Hepatocyte (in vitro differentiated cells): ENCODE measurements at regions not wholly inside any gene's neighbourhood (a gene's known extent, or its start where the extent isn't known, plus 50 kb on each side); places are given as distances from the start of the nearest gene placed in this dataset.

Experiments
- DNase-seq: peaks from one replicate; pipeline ENCODE4 v3.0.0-alpha.2; 2016; ENCODE audit warnings: low spot score
- H2AFZ ChIP-seq: fragments of 200-600 bp; sonication (generic); 2 replicates; pipeline ENCODE4 v1.6.0; 2016; ENCODE audit warnings: antibody characterized with exemption, mild to moderate bottlenecking
- H3K27ac ChIP-seq: fragments of 200-600 bp; sonication (generic); 2 replicates; pipeline ENCODE4 v1.5.1; 2016; ENCODE audit warnings: mild to moderate bottlenecking
- H3K27me3 ChIP-seq: fragments of 200-600 bp; sonication (generic); 2 replicates; pipeline ENCODE4 v1.6.1; 2016
- H3K36me3 ChIP-seq: fragments of 200-600 bp; sonication (generic); replicated peaks from 2 replicates; pipeline ENCODE4 v1.5.1; 2016; ENCODE audit warnings: low read depth; ENCODE audit not compliant: insufficient read depth
- H3K4me1 ChIP-seq: fragments of 200-600 bp; sonication (generic); 2 replicates; pipeline ENCODE4 v1.5.1; 2016; ENCODE audit warnings: mild to moderate bottlenecking, moderate library complexity; ENCODE audit not compliant: insufficient read depth
- H3K4me2 ChIP-seq: fragments of 200-600 bp; sonication (generic); 2 replicates; pipeline ENCODE4 v1.6.0; 2016
- H3K4me3 ChIP-seq: fragments of 200-600 bp; sonication (generic); 2 replicates; pipeline ENCODE4 v1.5.1; 2016; ENCODE audit warnings: mild to moderate bottlenecking
- H3K79me2 ChIP-seq: fragments of 200-600 bp; sonication (generic); 2 replicates; pipeline ENCODE4 v1.6.0; 2017; ENCODE audit warnings: mild to moderate bottlenecking
- H3K9me2 ChIP-seq: fragments of 200-600 bp; sonication (generic); replicated peaks from 2 replicates; pipeline ENCODE4 v1.6.0; 2017; ENCODE audit warnings: mild to moderate bottlenecking; ENCODE audit not compliant: insufficient read depth
- H3K9me3 ChIP-seq: fragments of 200-600 bp; sonication (generic); 2 replicates; pipeline ENCODE4 v1.5.1; 2016; ENCODE audit warnings: low read depth, mild to moderate bottlenecking
- H4K20me1 ChIP-seq: fragments of 200-600 bp; sonication (generic); 2 replicates; pipeline ENCODE4 v1.6.0; 2016; ENCODE audit warnings: mild to moderate bottlenecking; ENCODE audit not compliant: insufficient read depth, poor library complexity, severe bottlenecking
- CTCF ChIP-seq: fragments of 200-600 bp; sonication (generic); IDR thresholded peaks from 2 replicates; pipeline ENCODE4 v1.5.1; 2016; ENCODE audit warnings: antibody characterized with exemption, mild to moderate bottlenecking; ENCODE audit not compliant: poor library complexity
- EZH2 ChIP-seq: fragments of 200-600 bp; sonication (generic); IDR thresholded peaks from 2 replicates; pipeline ENCODE4 v1.6.1; 2016; ENCODE audit warnings: antibody characterized with exemption, mild to moderate bottlenecking, borderline replicate concordance
- EZH2phosphoT487 ChIP-seq: fragments of 200-600 bp; sonication (generic); IDR thresholded peaks from one replicate; pipeline ENCODE4 v1.6.1; 2018; ENCODE audit warnings: antibody characterized with exemption, mild to moderate bottlenecking, low read depth, moderate library complexity; ENCODE audit not compliant: unreplicated experiment, severe bottlenecking
- WGBS: methylation state at CpG from one replicate; pipeline ENCODE4 v1.1.6; 2016; ENCODE audit warnings: low lambda C conversion rate; ENCODE audit errors: missing lambda C conversion rate; 5-methylcytosine and 5-hydroxymethylcytosine counted together

GRCh38 chr11:116357784-116358544, 414.8 kb downstream of the BUD13 start:
- Histone ChIP-seq H3K79me2 (no peaks in the 10 kb centered on the region), H3K27ac (no peak overlapping the region), H2AFZ (no peak overlapping the region), H3K4me2 (no peak overlapping the region), H3K27me3 (peaks cover 20% of the 10 kb centered on the region), H3K9me2 (no peaks in the 10 kb centered on the region), H3K9me3 (no peaks in the 10 kb centered on the region), H4K20me1 (no peaks in the 10 kb centered on the region), H3K4me1 (no peaks in the 10 kb centered on the region), H3K4me3 (no peak overlapping the region), H3K36me3 (no peaks in the 10 kb centered on the region)
- DNase-seq: peak; percentile 72
- WGBS: 47% methylated on average over 37 of the region's 37 CpGs
- TF ChIP-seq EZH2phosphoT487 (no peak), CTCF (peak; percentile 56)

DNA sequence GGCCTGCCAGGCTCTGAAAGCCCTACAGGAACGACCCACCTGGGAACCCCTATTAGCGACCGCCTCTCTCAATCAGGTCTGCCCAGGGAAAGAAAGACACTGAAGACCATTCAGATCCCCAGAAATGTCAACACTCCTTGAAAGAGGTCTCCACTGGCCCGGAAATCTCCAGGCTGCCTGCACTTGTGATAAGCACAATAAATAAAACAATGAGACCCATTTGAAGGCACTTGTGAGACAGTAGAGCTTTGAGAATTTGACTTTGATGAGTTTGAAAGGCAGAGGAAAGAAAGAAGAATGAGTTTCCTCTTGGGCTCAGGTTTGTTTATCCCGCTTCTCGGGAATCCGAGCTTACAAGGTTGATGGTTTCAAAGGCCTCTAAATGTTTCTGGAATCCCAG, 416.3 kb downstream of the BUD13 start:
- no peaks in the 10 kb centered on the region for H3K9me2 ChIP-seq
- peaks cover 11% of the 10 kb centered on the region for H3K27me3 ChIP-seq
- H2AFZ ChIP-seq: no peak overlapping the region
- DNase-seq: no peak
- no peak overlapping the region for H3K4me3 ChIP-seq
- H3K4me1 ChIP-seq: no peaks in the 10 kb centered on the region
- no peaks in the 10 kb centered on the region for H3K9me3 ChIP-seq
- H3K4me2 ChIP-seq: no peak overlapping the region
- 59% methylated on average over 7 of the region's 7 CpGs for WGBS
- TF ChIP-seq EZH2 (no peak), EZH2phosphoT487 (no peak), CTCF (no peak)
- no peaks in the 10 kb centered on the region for H4K20me1 ChIP-seq
- no peaks in the 10 kb centered on the region for H3K36me3 ChIP-seq
- H3K79me2 ChIP-seq: no peaks in the 10 kb centered on the region
- no peak overlapping the region for H3K27ac ChIP-seq

DNA sequence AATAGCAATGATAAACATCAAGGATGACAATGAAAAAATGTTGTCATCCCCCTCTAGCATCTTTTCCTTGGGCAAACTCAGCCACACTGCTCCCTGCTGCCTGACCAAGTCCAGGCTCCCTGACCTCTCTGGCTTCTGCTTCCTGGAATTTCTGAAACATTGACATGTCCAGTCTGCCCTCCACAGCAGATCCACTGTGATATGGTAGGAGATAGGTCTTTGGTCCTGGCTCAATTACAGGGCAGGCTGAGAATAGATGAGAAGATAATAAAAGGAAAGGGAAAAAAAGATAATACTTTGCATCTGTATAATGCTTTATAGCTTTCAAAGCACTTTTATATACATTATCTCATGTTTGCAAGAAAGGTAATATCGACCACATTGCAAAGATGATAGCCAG, 417.7 kb downstream of the BUD13 start:
- H3K4me3 ChIP-seq: no peak overlapping the region
- no peak for DNase-seq
- H3K36me3 ChIP-seq: no peaks in the 10 kb centered on the region
- H3K79me2 ChIP-seq: no peaks in the 10 kb centered on the region
- H3K9me2 ChIP-seq: no peaks in the 10 kb centered on the region
- WGBS: 68% methylated on average over 1 of the region's 1 CpG
- no peaks in the 10 kb centered on the region for H4K20me1 ChIP-seq
- no peak overlapping the region for H3K27ac ChIP-seq
- H3K27me3 ChIP-seq: peaks cover 7% of the 10 kb centered on the region
- no peak overlapping the region for H2AFZ ChIP-seq
- TF ChIP-seq CTCF (no peak), EZH2phosphoT487 (no peak), EZH2 (no peak)
- H3K9me3 ChIP-seq: no peaks in the 10 kb centered on the region
- no peak overlapping the region for H3K4me2 ChIP-seq
- H3K4me1 ChIP-seq: no peaks in the 10 kb centered on the region
